Suprapubic skin (tissue), 4 donors: ENCODE measurements at regions not wholly inside any gene's neighbourhood (a gene's known extent, or its start where the extent isn't known, plus 50 kb on each side); places are given as distances from the start of the nearest gene placed in this dataset.

ENCODE experiments used
- DNase-seq, 2 donors: peaks; one replicate each; pipeline ENCODE4 v3.0.0-alpha.2; 2019; ENCODE audit warnings: low spot score in 2 of 2
- H3K27ac ChIP-seq: fragments of 200-600 bp; sonication (generic); one replicate; pipeline ENCODE4 v1.5.1; 2019
- H3K27me3 ChIP-seq: fragments of 200-600 bp; sonication (generic); one replicate; pipeline ENCODE4 v1.5.1; 2019
- H3K36me3 ChIP-seq: fragments of 200-600 bp; sonication (generic); one replicate; pipeline ENCODE4 v1.5.1; 2019
- H3K4me1 ChIP-seq: fragments of 200-600 bp; sonication (generic); one replicate; pipeline ENCODE4 v1.5.1; 2019
- H3K4me3 ChIP-seq: fragments of 200-600 bp; sonication (generic); one replicate; pipeline ENCODE4 v1.5.1; 2019; ENCODE audit warnings: mild to moderate bottlenecking
- H3K9me3 ChIP-seq: fragments of 200-600 bp; sonication (generic); one replicate; pipeline ENCODE4 v1.5.1; 2019
- CTCF ChIP-seq, 2 donors: fragments of 200-600 bp in 1 of 2; fragments of 450-650 bp in 1 of 2; sonication (generic) in 1 of 2; IDR thresholded peaks; one replicate each; pipeline ENCODE4 v1.5.1; 2016 to 2019; ENCODE audit warnings: antibody characterized with exemption in 2 of 2, mild to moderate bottlenecking in 1 of 2, moderate library complexity in 1 of 2
- EP300 ChIP-seq: sonication (generic); formaldehyde crosslinking; IDR thresholded peaks from one replicate; pipeline ENCODE4 v1.6.1; 2017; ENCODE audit warnings: antibody characterized with exemption
- POLR2A ChIP-seq, 2 donors: fragments of 450-650 bp; IDR thresholded peaks; one replicate each; pipeline ENCODE4 v1.6.1; 2017; ENCODE audit warnings: antibody characterized with exemption in 2 of 2, mild to moderate bottlenecking in 2 of 2, moderate library complexity in 2 of 2
- POLR2AphosphoS5 ChIP-seq, 3 donors: sonication (generic); formaldehyde crosslinking; IDR thresholded peaks; one replicate each; pipeline ENCODE4 v1.6.1; 2017; ENCODE audit warnings: antibody characterized with exemption in 3 of 3
- WGBS: methylation state at CpG from one replicate; pipeline ENCODE4 v1.1.5; 2018; 5-methylcytosine and 5-hydroxymethylcytosine counted together

GRCh38 chr12:42812086-42812485, 222.5 kb upstream of the PRICKLE1 start:
- Histone ChIP-seq H3K4me3 (no peak overlapping the region), H3K36me3 (no peaks in the 10 kb centered on the region), H3K4me1 (no peaks in the 10 kb centered on the region), H3K27ac (no peak overlapping the region), H3K9me3 (no peaks in the 10 kb centered on the region), H3K27me3 (no peaks in the 10 kb centered on the region)
- no peak for TF ChIP-seq CTCF (IDR thresholded peaks at IDR 0.05)
- no peak for DNase-seq

GRCh38 chr12:42810006-42810405, 220.5 kb upstream of the PRICKLE1 start:
- no peak for DNase-seq
- H3K4me3 ChIP-seq: no peak overlapping the region
- no peaks in the 10 kb centered on the region for H3K9me3 ChIP-seq
- H3K27me3 ChIP-seq: no peaks in the 10 kb centered on the region
- no peaks in the 10 kb centered on the region for H3K36me3 ChIP-seq
- no peaks in the 10 kb centered on the region for H3K4me1 ChIP-seq
- TF ChIP-seq CTCF (IDR thresholded peaks at IDR 0.05): no peak
- TF ChIP-seq POLR2AphosphoS5 (IDR thresholded peaks at IDR 0.05): no peak
- no peak for TF ChIP-seq POLR2A (IDR thresholded peaks at IDR 0.05)
- TF ChIP-seq EP300: no peak
- no peak overlapping the region for H3K27ac ChIP-seq
- WGBS: 52% methylated on average over 3 of the region's 3 CpGs

GRCh38 chr12:42809226-42809625, 219.7 kb upstream of the PRICKLE1 start:
- TF ChIP-seq CTCF (IDR thresholded peaks at IDR 0.05) (no peak), POLR2AphosphoS5 (IDR thresholded peaks at IDR 0.05) (no peak), EP300 (no peak), POLR2A (IDR thresholded peaks at IDR 0.05) (no peak)
- no peak for DNase-seq
- H3K9me3 ChIP-seq: no peaks in the 10 kb centered on the region
- no peak overlapping the region for H3K4me3 ChIP-seq
- no peaks in the 10 kb centered on the region for H3K4me1 ChIP-seq
- H3K36me3 ChIP-seq: no peaks in the 10 kb centered on the region
- no peaks in the 10 kb centered on the region for H3K27me3 ChIP-seq
- H3K27ac ChIP-seq: no peak overlapping the region
- WGBS: 69% methylated on average over 2 of the region's 2 CpGs

- H3K27ac ChIP-seq: no peak overlapping the region
- no peaks in the 10 kb centered on the region for H3K27me3 ChIP-seq
- DNase-seq: no peak
- H3K4me1 ChIP-seq: no peaks in the 10 kb centered on the region
- H3K36me3 ChIP-seq: no peaks in the 10 kb centered on the region
- H3K9me3 ChIP-seq: no peaks in the 10 kb centered on the region
- TF ChIP-seq EP300: no peak
- TF ChIP-seq CTCF (IDR thresholded peaks at IDR 0.05): no peak
- TF ChIP-seq POLR2A (IDR thresholded peaks at IDR 0.05): no peak
- 93% methylated on average over 3 of the region's 3 CpGs for WGBS
- H3K4me3 ChIP-seq: no peak overlapping the region
These were observed 218.2 kb upstream of the PRICKLE1 start for GRCh38 chr12:42807766-42808165.

GRCh38 chr12:42807251-42807650, 217.7 kb upstream of the PRICKLE1 start:
- Histone ChIP-seq H3K4me3 (no peak overlapping the region), H3K27me3 (no peaks in the 10 kb centered on the region), H3K9me3 (no peaks in the 10 kb centered on the region), H3K4me1 (no peaks in the 10 kb centered on the region), H3K36me3 (no peaks in the 10 kb centered on the region), H3K27ac (no peak overlapping the region)
- no peak for DNase-seq
- WGBS: 93% methylated on average over 2 of the region's 2 CpGs
- no peak for TF ChIP-seq POLR2AphosphoS5 (IDR thresholded peaks at IDR 0.05)
- no peak for TF ChIP-seq CTCF (IDR thresholded peaks at IDR 0.05)
- TF ChIP-seq EP300: no peak
- TF ChIP-seq POLR2A (IDR thresholded peaks at IDR 0.05): no peak
